IMR-90 (cell line): ENCODE measurements at regions not wholly inside any gene's neighbourhood (a gene's known extent, or its start where the extent isn't known, plus 50 kb on each side); places are given as distances from the start of the nearest gene placed in this dataset.

Experiments used
- ATAC-seq: fragments of 200-7000 bp; cut with Tn5 transposase; 2 replicates; pipeline ENCODE4 v1.9.1; 2020; ENCODE audit warnings: low read depth, mild to moderate bottlenecking, moderate library complexity
- BruUV-seq: library from RNA; stranded (reverse); fragments of 400-500 nt; replicated peaks from 2 replicates; lab custom pipeline; 2021; lab: Mats Ljungman, UMichigan
- CTCF ChIA-PET: fragments of 300-600 bp; formaldehyde crosslinking; extraction: SDS; loops from one replicate; lab custom pipeline; 2021; ENCODE audit warnings: antibody characterized with exemption; lab: Yijun Ruan, JAX
- POLR2A ChIA-PET: fragments of 300-600 bp; sonication (Branson Sonifier 250); formaldehyde crosslinking; loops from one replicate; lab custom pipeline; 2022; ENCODE audit warnings: antibody characterized with exemption; ENCODE audit not compliant: unreplicated experiment; lab: Charles Lee
- DNase-seq: peaks from one replicate; pipeline ENCODE4 v3.0.0; 2013
- H2AFZ ChIP-seq: replicated peaks from 2 replicates; pipeline ENCODE3; 2013; ENCODE audit warnings: low read length, mild to moderate bottlenecking; ENCODE audit not compliant: poor library complexity
- H2AK5ac ChIP-seq: 2 replicates; pipeline ENCODE4 v1.6.1; 2013; ENCODE audit warnings: low read depth, low read length, inconsistent platforms
- H2AK9ac ChIP-seq: replicated peaks from 2 replicates; pipeline ENCODE3; 2013; ENCODE audit warnings: mild to moderate bottlenecking, low read depth, low read length, moderate library complexity; ENCODE audit not compliant: poor library complexity
- H2BK120ac ChIP-seq: 2 replicates; pipeline ENCODE4 v1.6.1; 2013; ENCODE audit warnings: low read depth, low read length, inconsistent platforms
- H2BK15ac ChIP-seq: 3 replicates; pipeline ENCODE4 v1.6.1; 2013; ENCODE audit warnings: low read depth, low read length, inconsistent platforms
- H2BK20ac ChIP-seq: 2 replicates; pipeline ENCODE4 v1.6.1; 2013; ENCODE audit warnings: low read depth, mild to moderate bottlenecking, inconsistent platforms, low read length, moderate library complexity
- H2BK5ac ChIP-seq: 2 replicates; pipeline ENCODE4 v1.6.1; 2013; ENCODE audit warnings: mild to moderate bottlenecking, low read depth, low read length, inconsistent platforms; ENCODE audit not compliant: poor library complexity, severe bottlenecking
- H3K14ac ChIP-seq: replicated peaks from 2 replicates; pipeline ENCODE4 v1.6.1; 2013; ENCODE audit warnings: low read depth, low read length, inconsistent platforms
- H3K18ac ChIP-seq: 2 replicates; pipeline ENCODE4 v1.6.1; 2013; ENCODE audit warnings: low read depth, low read length, control low read depth
- H3K23ac ChIP-seq: 2 replicates; pipeline ENCODE4 v1.6.1; 2013; ENCODE audit warnings: low read depth, low read length, inconsistent platforms
- H3K27ac ChIP-seq: 2 replicates; pipeline ENCODE4 v1.5.1; 2013; ENCODE audit warnings: mild to moderate bottlenecking, control low read depth, low read length; ENCODE audit not compliant: insufficient read depth
- H3K27me3 ChIP-seq: 2 replicates; pipeline ENCODE4 v1.6.1; 2013; ENCODE audit warnings: low read length; ENCODE audit not compliant: control insufficient read depth, insufficient read depth
- H3K36me3 ChIP-seq: 2 replicates; pipeline ENCODE4 v1.6.1; 2013; ENCODE audit warnings: low read length, mixed read lengths; ENCODE audit not compliant: control insufficient read depth, insufficient read depth
- H3K4ac ChIP-seq: 2 replicates; pipeline ENCODE4 v1.6.1; 2013; ENCODE audit warnings: low read depth, low read length, inconsistent platforms
- H3K4me1 ChIP-seq: 2 replicates; pipeline ENCODE4 v1.6.1; 2013; ENCODE audit warnings: low read length, mixed read lengths; ENCODE audit not compliant: control insufficient read depth, insufficient read depth
- H3K4me2 ChIP-seq: 2 replicates; pipeline ENCODE4 v1.6.1; 2013; ENCODE audit warnings: low read depth, mild to moderate bottlenecking, control low read depth, low read length, moderate library complexity
- H3K4me3 ChIP-seq: 2 replicates; pipeline ENCODE4 v1.5.1; 2013; ENCODE audit warnings: low read depth, mild to moderate bottlenecking, control low read depth, low read length, moderate library complexity; ENCODE audit not compliant: insufficient read depth
- H3K56ac ChIP-seq: 2 replicates; pipeline ENCODE4 v1.6.1; 2013; ENCODE audit warnings: low read length, inconsistent platforms; ENCODE audit not compliant: insufficient read depth; ENCODE audit errors: extremely low read depth
- H3K79me1 ChIP-seq, 2 experiments: 2 replicates each; pipeline ENCODE4 v1.6.1; 2013; ENCODE audit warnings: low read length in 2 of 2, inconsistent platforms in 1 of 2, low read depth in 1 of 2
- H3K9ac ChIP-seq: 2 replicates; pipeline ENCODE4 v1.6.1; 2013; ENCODE audit warnings: low read depth, low read length, control low read depth
- H3K9me1 ChIP-seq: 2 replicates; pipeline ENCODE4 v1.6.1; 2013; ENCODE audit warnings: low read length, inconsistent platforms; ENCODE audit not compliant: insufficient read depth
- H3K9me3 ChIP-seq: 2 replicates; pipeline ENCODE4 v1.6.1; 2013; ENCODE audit warnings: low read length; ENCODE audit not compliant: control insufficient read depth, insufficient read depth
- H4K20me1 ChIP-seq: 2 replicates; pipeline ENCODE4 v1.6.1; 2013; ENCODE audit warnings: low read length, inconsistent platforms; ENCODE audit not compliant: insufficient read depth
- H4K5ac ChIP-seq: 2 replicates; pipeline ENCODE4 v1.6.1; 2013; ENCODE audit warnings: mild to moderate bottlenecking, low read depth, low read length, control low read depth
- H4K8ac ChIP-seq, 2 experiments: 2 replicates each; pipeline ENCODE4 v1.6.1; 2013; ENCODE audit warnings: low read depth in 2 of 2, low read length in 2 of 2, control low read depth in 1 of 2, inconsistent platforms in 1 of 2
- H4K91ac ChIP-seq: 2 replicates; pipeline ENCODE4 v1.6.1; 2013; ENCODE audit warnings: low read depth, low read length, inconsistent platforms; ENCODE audit not compliant: insufficient read depth
- CHD1 ChIP-seq: IDR thresholded peaks from 2 replicates; pipeline ENCODE4 v1.6.1; 2012; ENCODE audit warnings: low read depth, low read length, improper control_type of control experiment
- WGBS, 2 experiments: methylation state at CpG; one replicate each; pipeline versions ENCODE4 v1.1.5 to v1.1.7; 2013; ENCODE audit warnings: missing lambda C conversion rate in 2 of 2; ENCODE audit not compliant: insufficient read length in 1 of 2; ENCODE audit errors: extremely low coverage in 2 of 2; 5-methylcytosine and 5-hydroxymethylcytosine counted together
- dilution Hi-C: fragments of 300-500 bp; cut with HindIII; formaldehyde crosslinking; loops from one replicate; pipeline ENCODE4 v1.14.3; 2018; ENCODE audit warnings: low sequenced_read_pairs; ENCODE audit not compliant: unreplicated experiment
- in situ Hi-C: fragments of 300-500 bp; cut with MboI; formaldehyde crosslinking; loops from 3 replicates; pipeline ENCODE4 v1.14.3; 2019; ENCODE audit warnings: low sequenced_read_pairs, inconsistent platforms, mixed read lengths
- intact Hi-C: fragments of 100-400 bp; cut with micrococcal nuclease; formaldehyde crosslinking; loops from 2 replicates; pipeline ENCODE4 v1.10.0; 2022

GRCh38 chr1:106980121-106980520 lies 76.4 kb upstream of the PRMT6 start:
- Histone ChIP-seq H3K4me2 (no peak overlapping the region), H3K9me1 (no peaks in the 10 kb centered on the region), H3K27ac (no peak overlapping the region), H4K8ac (no peak overlapping the region), H2BK15ac (no peak overlapping the region), H3K4me1 (no peaks in the 10 kb centered on the region), H3K4me3 (no peak overlapping the region), H2BK120ac (no peak overlapping the region), H2BK20ac (no peak overlapping the region), H3K4ac (no peak overlapping the region), H3K23ac (no peak overlapping the region), H3K9me3 (no peaks in the 10 kb centered on the region), H3K56ac (no peak overlapping the region), H3K36me3 (no peaks in the 10 kb centered on the region), H3K27me3 (no peaks in the 10 kb centered on the region), H3K79me1 (no peaks in the 10 kb centered on the region), H2AK5ac (no peak overlapping the region), H3K14ac (no peak overlapping the region), H4K5ac (no peak overlapping the region), H2AK9ac (no peak overlapping the region), H2BK5ac (no peak overlapping the region), H4K20me1 (no peaks in the 10 kb centered on the region), H3K9ac (no peak overlapping the region), H4K91ac (no peak overlapping the region), H2AFZ (no peak overlapping the region), H3K18ac (no peak overlapping the region)
- intact Hi-C loops = no loop called here
- ATAC-seq (no peak), DNase-seq (no peak)
- no TSS peak for BruUV-seq
- WGBS, 2 experiments = no CpG with 5 or more reads among the region's 3 CpGs
- TF ChIP-seq CHD1 = no peak
- ChIA-PET CTCF (no interaction called here), POLR2A (no interaction called here)
- dilution Hi-C loops = no loop called here
- in situ Hi-C loops = no loop called here
